GM23338 (cell line): ENCODE measurements at regions not wholly inside any gene's neighbourhood (a gene's known extent, or its start where the extent isn't known, plus 50 kb on each side); places are given as distances from the start of the nearest gene placed in this dataset.

Experiments used
- ATAC-seq: fragments of 200-7000 bp; cut with Tn5 transposase; 3 replicates; pipeline ENCODE4 v1.9.1; 2020
- DNase-seq: peaks from one replicate; pipeline ENCODE4 v3.0.0-alpha.2; 2015; ENCODE audit warnings: low spot score
- H2AFZ ChIP-seq: fragments of 200-600 bp; sonication (generic); 2 replicates; pipeline ENCODE4 v1.8.0; 2016; ENCODE audit warnings: antibody characterized with exemption, mild to moderate bottlenecking, moderate library complexity
- H3F3A ChIP-seq: fragments of 200-600 bp; sonication (generic); replicated peaks from 2 replicates; pipeline ENCODE4 v1.8.0; 2017; ENCODE audit warnings: antibody characterized with exemption, mixed run types, low read depth
- H3K27ac ChIP-seq: fragments of 200-600 bp; sonication (generic); 2 replicates; pipeline ENCODE4 v1.6.1; 2016; ENCODE audit warnings: low read depth
- H3K27me3 ChIP-seq: fragments of 200-600 bp; sonication (generic); 2 replicates; pipeline ENCODE4 v1.8.0; 2016; ENCODE audit warnings: mild to moderate bottlenecking, mixed run types, moderate library complexity; ENCODE audit not compliant: insufficient read depth
- H3K36me3 ChIP-seq: fragments of 200-600 bp; sonication (generic); 2 replicates; pipeline ENCODE4 v1.8.0; 2016; ENCODE audit warnings: mild to moderate bottlenecking; ENCODE audit not compliant: insufficient read depth
- H3K4me1 ChIP-seq: fragments of 200-600 bp; sonication (generic); 2 replicates; pipeline ENCODE4 v1.8.0; 2016; ENCODE audit warnings: mild to moderate bottlenecking, moderate library complexity; ENCODE audit not compliant: insufficient read depth
- H3K4me2 ChIP-seq: fragments of 200-600 bp; sonication (generic); 2 replicates; pipeline ENCODE4 v1.7.1; 2017; ENCODE audit warnings: mixed run types
- H3K4me3 ChIP-seq: fragments of 200-600 bp; sonication (generic); 2 replicates; pipeline ENCODE4 v1.6.1; 2016; ENCODE audit warnings: mixed run types
- H3K79me2 ChIP-seq: fragments of 200-600 bp; sonication (generic); replicated peaks from 2 replicates; pipeline ENCODE4 v1.8.0; 2017; ENCODE audit warnings: mild to moderate bottlenecking; ENCODE audit not compliant: insufficient read depth
- H3K9me2 ChIP-seq: fragments of 200-600 bp; sonication (generic); 2 replicates; pipeline ENCODE4 v1.8.0; 2017; ENCODE audit not compliant: insufficient read depth
- H4K20me1 ChIP-seq: fragments of 200-600 bp; sonication (generic); replicated peaks from 2 replicates; pipeline ENCODE4 v1.8.0; 2017; ENCODE audit warnings: mild to moderate bottlenecking; ENCODE audit not compliant: insufficient read depth
- H3K27ac Mint-ChIP-seq: 2 replicates; pipeline ENCODE4 v1.8.0; 2020; ENCODE audit warnings: inconsistent platforms, mild to moderate bottlenecking, moderate library complexity, mixed read lengths
- H3K27me3 Mint-ChIP-seq: 3 replicates; pipeline ENCODE4 v1.8.0; 2022; ENCODE audit warnings: low read depth, mild to moderate bottlenecking, moderate library complexity, mixed read lengths, inconsistent platforms; ENCODE audit not compliant: insufficient read depth, poor library complexity
- H3K36me3 Mint-ChIP-seq: 3 replicates; pipeline ENCODE4 v1.8.0; 2021; ENCODE audit warnings: low read depth, mild to moderate bottlenecking, inconsistent platforms, moderate library complexity, mixed read lengths
- H3K4me1 Mint-ChIP-seq: 3 replicates; pipeline ENCODE4 v1.8.0; 2020; ENCODE audit warnings: mild to moderate bottlenecking, inconsistent platforms, mixed read lengths
- H3K4me3 Mint-ChIP-seq: 3 replicates; pipeline ENCODE4 v1.8.0; 2021; ENCODE audit warnings: moderate library complexity, mild to moderate bottlenecking, inconsistent platforms, mixed read lengths
- H3K9me3 Mint-ChIP-seq: 3 replicates; pipeline ENCODE4 v1.8.0; 2020; ENCODE audit warnings: moderate library complexity, mild to moderate bottlenecking, inconsistent platforms, mixed read lengths
- ETS1 ChIP-seq: IDR thresholded peaks from 2 replicates; pipeline ENCODE4 v1.6.1; 2016; ENCODE audit warnings: antibody characterized with exemption
- EZH2phosphoT487 ChIP-seq: fragments of 200-600 bp; sonication (generic); IDR thresholded peaks from one replicate; pipeline ENCODE4 v1.8.1; 2018; ENCODE audit warnings: antibody characterized with exemption; ENCODE audit not compliant: unreplicated experiment
- POLR2AphosphoS5 ChIP-seq: IDR thresholded peaks from 2 replicates; pipeline ENCODE4 v1.6.1; 2016; ENCODE audit warnings: antibody characterized with exemption, low read depth
- ZNF331 ChIP-seq: fragments of 250-450 bp; sonication (Bioruptor Pico); IDR thresholded peaks from 2 replicates; pipeline ENCODE4 v1.5.0; 2020; ENCODE audit warnings: low read depth, mild to moderate bottlenecking, moderate library complexity
- TF ChIP-seq, protein P1 (sequence below): fragments of 250-450 bp; sonication (Bioruptor Pico); IDR thresholded peaks from 2 replicates; pipeline ENCODE4 v1.5.0; 2020; ENCODE audit warnings: mild to moderate bottlenecking, moderate library complexity

GRCh38 chr11:104658177-104658576 lies 240.1 kb downstream of the CASP12 start (continued):
- TF ChIP-seq, protein P1, sequence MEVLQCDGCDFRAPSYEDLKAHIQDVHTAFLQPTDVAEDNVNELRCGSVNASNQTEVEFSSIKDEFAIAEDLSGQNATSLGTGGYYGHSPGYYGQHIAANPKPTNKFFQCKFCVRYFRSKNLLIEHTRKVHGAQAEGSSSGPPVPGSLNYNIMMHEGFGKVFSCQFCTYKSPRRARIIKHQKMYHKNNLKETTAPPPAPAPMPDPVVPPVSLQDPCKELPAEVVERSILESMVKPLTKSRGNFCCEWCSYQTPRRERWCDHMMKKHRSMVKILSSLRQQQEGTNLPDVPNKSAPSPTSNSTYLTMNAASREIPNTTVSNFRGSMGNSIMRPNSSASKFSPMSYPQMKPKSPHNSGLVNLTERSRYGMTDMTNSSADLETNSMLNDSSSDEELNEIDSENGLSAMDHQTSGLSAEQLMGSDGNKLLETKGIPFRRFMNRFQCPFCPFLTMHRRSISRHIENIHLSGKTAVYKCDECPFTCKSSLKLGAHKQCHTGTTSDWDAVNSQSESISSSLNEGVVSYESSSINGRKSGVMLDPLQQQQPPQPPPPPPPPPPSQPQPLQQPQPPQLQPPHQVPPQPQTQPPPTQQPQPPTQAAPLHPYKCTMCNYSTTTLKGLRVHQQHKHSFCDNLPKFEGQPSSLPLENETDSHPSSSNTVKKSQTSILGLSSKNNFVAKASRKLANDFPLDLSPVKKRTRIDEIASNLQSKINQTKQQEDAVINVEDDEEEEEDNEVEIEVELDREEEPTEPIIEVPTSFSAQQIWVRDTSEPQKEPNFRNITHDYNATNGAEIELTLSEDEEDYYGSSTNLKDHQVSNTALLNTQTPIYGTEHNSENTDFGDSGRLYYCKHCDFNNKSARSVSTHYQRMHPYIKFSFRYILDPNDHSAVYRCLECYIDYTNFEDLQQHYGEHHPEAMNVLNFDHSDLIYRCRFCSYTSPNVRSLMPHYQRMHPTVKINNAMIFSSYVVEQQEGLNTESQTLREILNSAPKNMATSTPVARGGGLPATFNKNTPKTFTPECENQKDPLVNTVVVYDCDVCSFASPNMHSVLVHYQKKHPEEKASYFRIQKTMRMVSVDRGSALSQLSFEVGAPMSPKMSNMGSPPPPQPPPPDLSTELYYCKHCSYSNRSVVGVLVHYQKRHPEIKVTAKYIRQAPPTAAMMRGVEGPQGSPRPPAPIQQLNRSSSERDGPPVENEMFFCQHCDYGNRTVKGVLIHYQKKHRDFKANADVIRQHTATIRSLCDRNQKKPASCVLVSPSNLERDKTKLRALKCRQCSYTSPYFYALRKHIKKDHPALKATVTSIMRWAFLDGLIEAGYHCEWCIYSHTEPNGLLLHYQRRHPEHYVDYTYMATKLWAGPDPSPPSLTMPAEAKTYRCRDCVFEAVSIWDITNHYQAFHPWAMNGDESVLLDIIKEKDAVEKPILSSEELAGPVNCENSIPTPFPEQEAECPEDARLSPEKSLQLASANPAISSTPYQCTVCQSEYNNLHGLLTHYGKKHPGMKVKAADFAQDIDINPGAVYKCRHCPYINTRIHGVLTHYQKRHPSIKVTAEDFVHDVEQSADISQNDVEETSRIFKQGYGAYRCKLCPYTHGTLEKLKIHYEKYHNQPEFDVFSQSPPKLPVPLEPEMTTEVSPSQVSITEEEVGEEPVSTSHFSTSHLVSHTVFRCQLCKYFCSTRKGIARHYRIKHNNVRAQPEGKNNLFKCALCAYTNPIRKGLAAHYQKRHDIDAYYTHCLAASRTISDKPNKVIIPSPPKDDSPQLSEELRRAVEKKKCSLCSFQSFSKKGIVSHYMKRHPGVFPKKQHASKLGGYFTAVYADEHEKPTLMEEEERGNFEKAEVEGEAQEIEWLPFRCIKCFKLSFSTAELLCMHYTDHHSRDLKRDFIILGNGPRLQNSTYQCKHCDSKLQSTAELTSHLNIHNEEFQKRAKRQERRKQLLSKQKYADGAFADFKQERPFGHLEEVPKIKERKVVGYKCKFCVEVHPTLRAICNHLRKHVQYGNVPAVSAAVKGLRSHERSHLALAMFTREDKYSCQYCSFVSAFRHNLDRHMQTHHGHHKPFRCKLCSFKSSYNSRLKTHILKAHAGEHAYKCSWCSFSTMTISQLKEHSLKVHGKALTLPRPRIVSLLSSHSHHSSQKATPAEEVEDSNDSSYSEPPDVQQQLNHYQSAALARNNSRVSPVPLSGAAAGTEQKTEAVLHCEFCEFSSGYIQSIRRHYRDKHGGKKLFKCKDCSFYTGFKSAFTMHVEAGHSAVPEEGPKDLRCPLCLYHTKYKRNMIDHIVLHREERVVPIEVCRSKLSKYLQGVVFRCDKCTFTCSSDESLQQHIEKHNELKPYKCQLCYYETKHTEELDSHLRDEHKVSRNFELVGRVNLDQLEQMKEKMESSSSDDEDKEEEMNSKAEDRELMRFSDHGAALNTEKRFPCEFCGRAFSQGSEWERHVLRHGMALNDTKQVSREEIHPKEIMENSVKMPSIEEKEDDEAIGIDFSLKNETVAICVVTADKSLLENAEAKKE (CRISPR knock-in tag) = no peak
- TF ChIP-seq EZH2phosphoT487 = no peak

DNA sequence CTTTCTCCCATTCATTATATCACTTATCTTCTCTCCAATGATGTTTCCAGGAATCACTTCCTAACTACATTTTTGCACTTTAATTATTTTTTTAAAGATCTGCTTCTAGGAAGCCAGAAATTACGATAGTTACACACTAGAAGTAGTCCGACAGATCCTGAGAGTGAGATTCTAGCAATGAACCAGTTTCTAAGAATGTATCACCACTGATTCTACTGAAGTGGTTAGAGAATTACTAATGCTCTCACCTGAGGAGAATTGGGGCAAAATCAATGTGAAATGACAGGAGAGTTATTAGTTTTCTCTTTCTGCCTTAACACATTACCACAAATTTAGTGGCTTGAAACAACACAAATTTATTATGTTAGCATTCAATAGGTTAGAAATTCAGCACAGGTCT lies 241.2 kb downstream of the CASP12 start:
- no peak overlapping the region for H2AFZ ChIP-seq

More for the DNA sequence above, 241.2 kb downstream of the CASP12 start:
- no peaks in the 10 kb centered on the region for H3K27me3 Mint-ChIP-seq
- no peak overlapping the region for H3K27ac ChIP-seq
- H4K20me1 ChIP-seq = no peaks in the 10 kb centered on the region
- peaks cover 7% of the 10 kb centered on the region for H3K4me1 ChIP-seq
- no peaks in the 10 kb centered on the region for H3K27me3 ChIP-seq
- H3K36me3 Mint-ChIP-seq = peaks cover 3% of the 10 kb centered on the region; the same call in 1 of the 3 replicates
- no peaks in the 10 kb centered on the region for H3F3A ChIP-seq
- no peaks in the 10 kb centered on the region for H3K79me2 ChIP-seq
- no peaks in the 10 kb centered on the region; the same call in 1 of the 2 replicates for H3K9me2 ChIP-seq
- no peak overlapping the region for H3K4me3 ChIP-seq
- peaks cover 7% of the 10 kb centered on the region for H3K4me1 Mint-ChIP-seq
- H3K9me3 Mint-ChIP-seq = peaks cover 2% of the 10 kb centered on the region; the same call in 1 of the 3 replicates
- H3K36me3 ChIP-seq = no peaks in the 10 kb centered on the region
- H3K27ac Mint-ChIP-seq = no peak overlapping the region
- DNase-seq (no peak), ATAC-seq (no peak)
- no peak for TF ChIP-seq POLR2AphosphoS5
- TF ChIP-seq ETS1 = no peak
- TF ChIP-seq ZNF331 (CRISPR knock-in tag) = no peak
- H3K4me2 ChIP-seq = no peak overlapping the region
- no peak overlapping the region for H3K4me3 Mint-ChIP-seq
